ENCODE measurements at regions not wholly inside any gene's neighbourhood (a gene's known extent, or its start where the extent isn't known, plus 50 kb on each side); places are given as distances from the start of the nearest gene placed in this dataset.

DNA sequence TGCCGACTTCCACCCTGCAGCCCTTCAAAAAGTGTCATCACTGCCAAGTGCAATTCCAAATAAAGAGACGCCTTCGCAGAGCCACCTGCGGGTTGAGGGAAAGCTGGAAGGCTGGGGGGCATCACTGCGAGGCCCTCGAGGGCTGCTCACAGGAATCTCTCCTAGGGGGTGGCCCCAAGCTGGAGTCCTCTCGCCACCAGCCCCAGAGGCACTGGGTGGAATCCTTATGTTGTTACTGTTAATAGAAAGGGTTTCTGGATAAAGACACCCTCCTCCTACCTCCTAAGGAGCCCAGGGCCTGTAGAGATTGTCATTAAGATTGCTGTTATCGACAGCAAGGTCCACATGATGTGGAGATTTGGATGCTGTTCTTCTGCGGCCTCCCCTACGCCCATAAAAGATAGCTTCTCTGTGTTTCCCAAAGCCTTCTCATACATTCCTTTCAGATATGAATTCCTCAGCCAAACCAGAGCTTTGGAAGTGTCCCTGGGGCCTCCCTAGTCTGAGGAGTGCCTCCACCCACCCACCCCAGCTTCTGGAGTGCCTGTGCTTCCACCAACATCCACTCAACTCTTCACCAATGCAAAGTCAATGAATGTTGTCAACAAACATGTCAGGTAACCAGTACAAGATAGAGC lies 512.7 kb downstream of the SHQ1 start:
- Mint-ChIP-seq H3K27me3 (ENCODE audit: unreplicated experiment) (no peaks in the 10 kb centered on the region), H3K27ac (ENCODE audit: unreplicated experiment) (peak overlapping the region; percentile 77), H3K36me3 (ENCODE audit: unreplicated experiment) (no peaks in the 10 kb centered on the region), H3K9me3 (ENCODE audit: unreplicated experiment) (no peaks in the 10 kb centered on the region), H3K4me3 (ENCODE audit: unreplicated experiment) (no peak overlapping the region), H3K4me1 (ENCODE audit: unreplicated experiment) (peaks cover under 1% of the 10 kb centered on the region)
- TF ChIP-seq, protein P1, sequence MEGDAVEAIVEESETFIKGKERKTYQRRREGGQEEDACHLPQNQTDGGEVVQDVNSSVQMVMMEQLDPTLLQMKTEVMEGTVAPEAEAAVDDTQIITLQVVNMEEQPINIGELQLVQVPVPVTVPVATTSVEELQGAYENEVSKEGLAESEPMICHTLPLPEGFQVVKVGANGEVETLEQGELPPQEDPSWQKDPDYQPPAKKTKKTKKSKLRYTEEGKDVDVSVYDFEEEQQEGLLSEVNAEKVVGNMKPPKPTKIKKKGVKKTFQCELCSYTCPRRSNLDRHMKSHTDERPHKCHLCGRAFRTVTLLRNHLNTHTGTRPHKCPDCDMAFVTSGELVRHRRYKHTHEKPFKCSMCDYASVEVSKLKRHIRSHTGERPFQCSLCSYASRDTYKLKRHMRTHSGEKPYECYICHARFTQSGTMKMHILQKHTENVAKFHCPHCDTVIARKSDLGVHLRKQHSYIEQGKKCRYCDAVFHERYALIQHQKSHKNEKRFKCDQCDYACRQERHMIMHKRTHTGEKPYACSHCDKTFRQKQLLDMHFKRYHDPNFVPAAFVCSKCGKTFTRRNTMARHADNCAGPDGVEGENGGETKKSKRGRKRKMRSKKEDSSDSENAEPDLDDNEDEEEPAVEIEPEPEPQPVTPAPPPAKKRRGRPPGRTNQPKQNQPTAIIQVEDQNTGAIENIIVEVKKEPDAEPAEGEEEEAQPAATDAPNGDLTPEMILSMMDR (IDR thresholded peaks at IDR 0.05) = no peak
- DNase-seq (ENCODE audit: extremely low spot score, unreplicated experiment) = no peak

- TF ChIP-seq, protein P1 (IDR thresholded peaks at IDR 0.05) = no peak
- Mint-ChIP-seq H3K36me3 (ENCODE audit: unreplicated experiment) (no peaks in the 10 kb centered on the region), H3K4me3 (ENCODE audit: unreplicated experiment) (no peak overlapping the region)
Observed at GRCh38 chr3:72334681-72335457, 513.4 kb downstream of the SHQ1 start.

DNA sequence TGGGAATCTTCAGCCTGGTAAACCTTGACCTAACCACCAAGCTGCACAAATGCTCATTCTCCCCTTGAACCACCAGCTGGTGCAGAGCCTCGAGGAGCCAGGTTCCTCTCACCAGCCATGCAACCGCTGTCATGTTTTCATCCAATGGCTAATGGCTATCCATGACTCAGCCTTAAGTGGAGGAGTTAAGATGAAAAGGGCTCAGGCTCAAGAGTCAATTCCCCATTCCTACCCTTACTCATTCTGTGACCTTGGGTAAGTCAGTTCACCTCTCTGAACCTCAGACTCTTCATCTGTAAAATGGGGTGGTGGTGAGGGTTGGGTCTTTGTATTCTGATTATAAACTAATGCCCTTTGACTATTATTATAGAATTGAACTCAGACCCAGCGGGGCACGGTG lies 515.6 kb downstream of the SHQ1 start:
- Mint-ChIP-seq H3K4me1 (ENCODE audit: unreplicated experiment) (peaks cover 5% of the 10 kb centered on the region), H3K27ac (ENCODE audit: unreplicated experiment) (no peak overlapping the region), H3K27me3 (ENCODE audit: unreplicated experiment) (no peaks in the 10 kb centered on the region), H3K4me3 (ENCODE audit: unreplicated experiment) (no peak overlapping the region), H3K9me3 (ENCODE audit: unreplicated experiment) (no peaks in the 10 kb centered on the region), H3K36me3 (ENCODE audit: unreplicated experiment) (no peaks in the 10 kb centered on the region)
- no peak for DNase-seq (ENCODE audit: extremely low spot score, unreplicated experiment)
- TF ChIP-seq, protein P1 (IDR thresholded peaks at IDR 0.05) = no peak

More at GRCh38 chr3:72334681-72335457, 513.4 kb downstream of the SHQ1 start:
- no peaks in the 10 kb centered on the region for H3K27me3 Mint-ChIP-seq (ENCODE audit: unreplicated experiment)
- H3K4me1 Mint-ChIP-seq (ENCODE audit: unreplicated experiment) = no peaks in the 10 kb centered on the region
- peak overlapping the region; percentile 77 for H3K27ac Mint-ChIP-seq (ENCODE audit: unreplicated experiment)
- no peaks in the 10 kb centered on the region for H3K9me3 Mint-ChIP-seq (ENCODE audit: unreplicated experiment)
- DNase-seq (ENCODE audit: extremely low spot score, unreplicated experiment) = no peak

DNA sequence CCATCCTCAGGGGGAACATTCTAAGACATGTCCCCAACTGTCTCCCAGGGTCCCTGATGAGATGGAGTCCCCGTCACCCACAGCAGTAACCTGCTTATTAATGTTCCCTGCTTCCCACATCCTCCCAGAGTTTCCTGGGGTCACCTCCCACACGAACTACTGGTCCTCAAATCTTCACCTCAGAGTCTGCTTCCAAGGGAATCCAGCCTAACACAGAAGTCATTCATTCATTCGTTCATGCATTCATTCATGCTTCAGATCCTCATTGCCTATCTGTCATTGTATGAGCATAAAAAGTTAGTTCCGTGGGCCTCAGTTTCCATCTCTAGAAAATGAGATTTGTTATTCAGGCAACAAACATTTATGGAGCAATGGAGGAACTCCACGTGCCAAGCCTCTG lies 516.2 kb downstream of the SHQ1 start:
- TF ChIP-seq, protein P1 (IDR thresholded peaks at IDR 0.05) = no peak
- no peak overlapping the region for H3K27ac Mint-ChIP-seq (ENCODE audit: unreplicated experiment)
- no peaks in the 10 kb centered on the region for H3K27me3 Mint-ChIP-seq (ENCODE audit: unreplicated experiment)

DNA sequence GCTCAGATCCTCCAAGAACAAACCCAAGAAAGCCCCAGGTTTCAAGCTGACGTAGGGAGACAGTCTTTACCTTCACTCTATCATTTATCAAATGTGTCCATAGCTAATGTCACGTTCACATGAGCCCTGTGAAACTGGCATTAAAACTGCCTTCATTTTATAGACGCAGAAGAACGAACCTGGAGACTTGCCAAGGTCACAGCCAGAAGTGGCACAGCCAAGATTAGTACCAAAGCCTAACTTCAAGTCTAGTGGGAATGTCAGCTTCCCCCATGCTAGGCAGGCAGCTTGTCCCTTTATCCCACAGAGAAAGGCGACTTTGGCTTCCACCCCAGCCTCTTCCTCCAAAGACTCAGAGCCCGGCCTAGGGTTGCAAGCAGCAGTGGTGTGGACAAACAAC lies 517.2 kb downstream of the SHQ1 start:
- no peaks in the 10 kb centered on the region for H3K9me3 Mint-ChIP-seq (ENCODE audit: unreplicated experiment)
- H3K4me1 Mint-ChIP-seq (ENCODE audit: unreplicated experiment) = peaks cover 5% of the 10 kb centered on the region
- H3K27me3 Mint-ChIP-seq (ENCODE audit: unreplicated experiment) = no peaks in the 10 kb centered on the region
- no peak overlapping the region for H3K27ac Mint-ChIP-seq (ENCODE audit: unreplicated experiment)
- no peak for DNase-seq (ENCODE audit: extremely low spot score, unreplicated experiment)
- H3K36me3 Mint-ChIP-seq (ENCODE audit: unreplicated experiment) = no peaks in the 10 kb centered on the region
- no peak overlapping the region for H3K4me3 Mint-ChIP-seq (ENCODE audit: unreplicated experiment)
- TF ChIP-seq, protein P1 (IDR thresholded peaks at IDR 0.05) = no peak

More for the DNA sequence above, 516.2 kb downstream of the SHQ1 start:
- H3K9me3 Mint-ChIP-seq (ENCODE audit: unreplicated experiment) = no peaks in the 10 kb centered on the region
- no peaks in the 10 kb centered on the region for H3K36me3 Mint-ChIP-seq (ENCODE audit: unreplicated experiment)
- no peak overlapping the region for H3K4me3 Mint-ChIP-seq (ENCODE audit: unreplicated experiment)
- no peak for DNase-seq (ENCODE audit: extremely low spot score, unreplicated experiment)
- peaks cover 5% of the 10 kb centered on the region for H3K4me1 Mint-ChIP-seq (ENCODE audit: unreplicated experiment)

Data from osteocyte (in vitro differentiated cells).